OCI-LY1 (cell line): ENCODE measurements at regions not wholly inside any gene's neighbourhood (a gene's known extent, or its start where the extent isn't known, plus 50 kb on each side); places are given as distances from the start of the nearest gene placed in this dataset.

Source experiments
- H2AFZ ChIP-seq: fragments of 200-600 bp; sonication (generic), shearing (Covaris generic); 2 replicates; pipeline ENCODE4 v1.6.0; 2014; ENCODE audit warnings: antibody characterized with exemption, mild to moderate bottlenecking, low read length
- H3F3A ChIP-seq: fragments of 200-600 bp; sonication (generic), shearing (Covaris generic); 2 replicates; pipeline ENCODE4 v1.6.0; 2014; ENCODE audit warnings: mild to moderate bottlenecking, antibody characterized with exemption, low read length, moderate library complexity; ENCODE audit not compliant: insufficient read depth
- H3K27ac ChIP-seq: fragments of 200-600 bp; sonication (generic); 2 replicates; pipeline ENCODE4 v1.5.1; 2014; ENCODE audit warnings: low read length, mixed run types, mild to moderate bottlenecking, low read depth; ENCODE audit not compliant: poor library complexity, severe bottlenecking
- H3K27me3 ChIP-seq: fragments of 200-600 bp; sonication (generic); 2 replicates; pipeline ENCODE4 v1.6.0; 2014; ENCODE audit warnings: antibody characterized with exemption, mild to moderate bottlenecking, low read length, moderate library complexity; ENCODE audit not compliant: insufficient read depth
- H3K36me3 ChIP-seq: fragments of 200-600 bp; sonication (generic); 2 replicates; pipeline ENCODE4 v1.6.1; 2014; ENCODE audit warnings: mild to moderate bottlenecking, antibody characterized with exemption, low read length, moderate library complexity, mixed read lengths; ENCODE audit not compliant: insufficient read depth
- H3K4me1 ChIP-seq: fragments of 200-600 bp; sonication (generic); 2 replicates; pipeline ENCODE4 v1.5.1; 2014; ENCODE audit warnings: mild to moderate bottlenecking, low read length, moderate library complexity; ENCODE audit not compliant: insufficient read depth, severe bottlenecking
- H3K4me2 ChIP-seq: fragments of 200-600 bp; sonication (generic), shearing (Covaris generic); 2 replicates; pipeline ENCODE4 v1.6.1; 2014; ENCODE audit warnings: low read length
- H3K4me3 ChIP-seq: fragments of 200-600 bp; sonication (generic); 2 replicates; pipeline ENCODE4 v1.5.1; 2014; ENCODE audit warnings: low read length, low read depth, mild to moderate bottlenecking, mixed read lengths; ENCODE audit not compliant: poor library complexity, severe bottlenecking
- H3K79me2 ChIP-seq: fragments of 200-600 bp; shearing (Covaris generic); 2 replicates; pipeline ENCODE4 v1.6.1; 2016; ENCODE audit warnings: mixed run types, low read length, mixed read lengths; ENCODE audit not compliant: insufficient read depth
- H3K9ac ChIP-seq: fragments of 200-600 bp; sonication (generic), shearing (Covaris generic); 2 replicates; pipeline ENCODE4 v1.6.1; 2014; ENCODE audit warnings: mild to moderate bottlenecking, low read length, mixed read lengths
- H3K9me2 ChIP-seq: fragments of 200-600 bp; sonication (generic), shearing (Covaris generic); 2 replicates; pipeline ENCODE4 v1.6.1; 2014; ENCODE audit warnings: low read depth, mild to moderate bottlenecking, low read length, mixed read lengths
- H3K9me3 ChIP-seq: fragments of 200-600 bp; shearing (Covaris generic); 2 replicates; pipeline ENCODE4 v1.6.1; 2014; ENCODE audit warnings: low read length, mixed read lengths
- H4K20me1 ChIP-seq: fragments of 200-600 bp; sonication (generic), shearing (Covaris generic); 2 replicates; pipeline ENCODE4 v1.6.0; 2016; ENCODE audit warnings: mild to moderate bottlenecking, low read length; ENCODE audit not compliant: insufficient read depth
- EZH2 ChIP-seq: fragments of 200-600 bp; sonication (generic), shearing (Covaris generic); IDR thresholded peaks from 2 replicates; pipeline ENCODE4 v1.8.0; 2017; ENCODE audit warnings: borderline replicate concordance, mixed run types, mild to moderate bottlenecking, antibody characterized with exemption, low read length, moderate library complexity, mixed read lengths
- TF ChIP-seq, protein P1 (sequence below): fragments of 200-600 bp; sonication (generic), shearing (Covaris generic); IDR thresholded peaks from 2 replicates; pipeline ENCODE4 v1.5.1; 2017; ENCODE audit warnings: mild to moderate bottlenecking, antibody characterized with exemption, low read length, moderate library complexity, mixed read lengths

DNA sequence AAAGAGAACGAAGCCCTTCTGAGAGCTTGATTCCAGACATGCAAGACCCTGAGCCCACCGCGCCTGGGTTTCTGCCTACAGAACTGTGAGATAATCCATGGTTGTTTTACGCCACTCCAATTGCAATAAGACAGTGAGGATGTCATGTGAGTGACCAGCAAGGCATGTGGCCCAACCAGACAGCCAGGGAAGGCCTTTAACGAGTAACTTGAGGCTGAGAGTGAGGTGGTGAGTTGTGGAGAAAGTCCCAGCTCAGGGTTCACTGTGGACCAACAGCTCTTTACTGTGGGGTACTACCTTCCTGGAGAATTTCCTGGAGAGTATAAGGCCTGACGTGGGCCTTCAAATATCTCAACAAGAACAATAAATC, 153.9 kb downstream of the ETS2 start:
- Histone ChIP-seq H3K79me2 (no peaks in the 10 kb centered on the region), H3K27me3 (no peaks in the 10 kb centered on the region), H3K9me2 (no peaks in the 10 kb centered on the region), H3K4me2 (no peak overlapping the region), H3K9ac (no peak overlapping the region), H3K27ac (no peak overlapping the region), H3F3A (no peaks in the 10 kb centered on the region), H3K4me3 (no peak overlapping the region), H2AFZ (no peak overlapping the region), H3K9me3 (no peaks in the 10 kb centered on the region), H3K36me3 (no peaks in the 10 kb centered on the region; the same call in 1 of the 2 replicates), H4K20me1 (no peaks in the 10 kb centered on the region), H3K4me1 (peaks cover 13% of the 10 kb centered on the region)
- TF ChIP-seq, protein P1, sequence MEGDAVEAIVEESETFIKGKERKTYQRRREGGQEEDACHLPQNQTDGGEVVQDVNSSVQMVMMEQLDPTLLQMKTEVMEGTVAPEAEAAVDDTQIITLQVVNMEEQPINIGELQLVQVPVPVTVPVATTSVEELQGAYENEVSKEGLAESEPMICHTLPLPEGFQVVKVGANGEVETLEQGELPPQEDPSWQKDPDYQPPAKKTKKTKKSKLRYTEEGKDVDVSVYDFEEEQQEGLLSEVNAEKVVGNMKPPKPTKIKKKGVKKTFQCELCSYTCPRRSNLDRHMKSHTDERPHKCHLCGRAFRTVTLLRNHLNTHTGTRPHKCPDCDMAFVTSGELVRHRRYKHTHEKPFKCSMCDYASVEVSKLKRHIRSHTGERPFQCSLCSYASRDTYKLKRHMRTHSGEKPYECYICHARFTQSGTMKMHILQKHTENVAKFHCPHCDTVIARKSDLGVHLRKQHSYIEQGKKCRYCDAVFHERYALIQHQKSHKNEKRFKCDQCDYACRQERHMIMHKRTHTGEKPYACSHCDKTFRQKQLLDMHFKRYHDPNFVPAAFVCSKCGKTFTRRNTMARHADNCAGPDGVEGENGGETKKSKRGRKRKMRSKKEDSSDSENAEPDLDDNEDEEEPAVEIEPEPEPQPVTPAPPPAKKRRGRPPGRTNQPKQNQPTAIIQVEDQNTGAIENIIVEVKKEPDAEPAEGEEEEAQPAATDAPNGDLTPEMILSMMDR: no peak
- TF ChIP-seq EZH2: no peak

DNA sequence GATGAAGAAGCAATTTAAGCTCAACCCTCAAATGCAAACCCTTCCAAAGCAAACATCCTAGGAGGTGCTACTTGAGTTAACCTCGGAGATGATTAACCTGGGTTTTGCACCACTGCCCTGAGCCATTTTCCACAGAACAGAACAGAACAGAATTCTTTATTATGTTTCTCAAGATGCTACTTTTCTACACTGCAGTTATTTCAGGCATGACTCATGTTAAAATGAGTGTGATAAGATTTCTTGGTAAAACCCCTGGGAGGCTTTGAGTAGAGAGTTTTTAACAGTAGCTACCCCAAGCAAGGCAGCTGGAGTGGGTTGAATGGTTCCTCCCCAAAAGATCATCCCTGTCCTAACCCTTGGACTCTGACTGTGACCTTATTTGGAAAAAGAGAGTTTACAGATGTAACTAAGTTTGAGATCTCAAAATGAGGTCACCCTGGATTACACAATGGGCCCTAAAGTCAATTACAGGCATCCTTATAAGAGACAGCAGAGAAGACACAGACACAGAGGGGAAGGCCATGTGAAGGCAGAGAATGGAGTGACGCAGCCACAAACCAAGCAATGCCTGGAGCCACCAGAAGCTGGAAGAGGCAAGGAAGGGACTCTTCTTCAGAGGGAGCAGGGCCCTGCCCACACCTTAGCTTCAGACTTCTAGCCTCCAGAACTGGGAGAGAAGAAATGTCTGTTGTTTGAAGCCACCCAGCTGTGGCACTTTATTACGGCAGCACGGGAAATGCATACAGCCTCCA, 153.4 kb downstream of the ETS2 start:
- Histone ChIP-seq H3K27ac (no peak overlapping the region), H3K4me1 (peaks cover 18% of the 10 kb centered on the region), H3K9ac (no peak overlapping the region), H3K4me3 (no peak overlapping the region), H3K9me2 (no peaks in the 10 kb centered on the region), H2AFZ (no peak overlapping the region), H3F3A (no peaks in the 10 kb centered on the region), H4K20me1 (no peaks in the 10 kb centered on the region), H3K9me3 (no peaks in the 10 kb centered on the region), H3K79me2 (no peaks in the 10 kb centered on the region), H3K27me3 (no peaks in the 10 kb centered on the region), H3K36me3 (no peaks in the 10 kb centered on the region; the same call in 1 of the 2 replicates), H3K4me2 (no peak overlapping the region)
- TF ChIP-seq EZH2: no peak
- TF ChIP-seq, protein P1: no peak

DNA sequence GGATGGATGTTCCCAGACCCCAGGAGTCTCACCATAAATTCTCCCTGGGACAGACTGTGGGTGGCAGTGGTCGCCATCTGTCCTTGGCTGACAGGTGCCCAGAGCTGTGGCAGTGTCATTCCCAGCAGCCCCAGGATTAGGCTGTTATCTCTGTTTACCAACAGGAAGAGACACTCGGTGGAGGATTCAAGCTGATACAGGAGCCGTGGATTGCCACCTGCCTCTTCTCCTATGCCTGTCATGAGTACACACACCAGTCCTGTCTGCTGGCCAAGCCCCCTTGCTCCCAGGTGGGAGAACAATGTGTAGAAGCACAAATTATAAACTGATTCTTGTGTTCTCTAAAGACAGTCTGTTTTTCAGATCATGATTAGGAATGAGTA, 152.6 kb downstream of the ETS2 start:
- Histone ChIP-seq H3K9ac (no peak overlapping the region), H4K20me1 (no peaks in the 10 kb centered on the region), H3K4me1 (peaks cover 18% of the 10 kb centered on the region), H3K36me3 (no peaks in the 10 kb centered on the region; the same call in 1 of the 2 replicates), H3K79me2 (no peaks in the 10 kb centered on the region), H3K4me2 (no peak overlapping the region), H3K9me3 (no peaks in the 10 kb centered on the region), H3K9me2 (no peaks in the 10 kb centered on the region), H3K27ac (no peak overlapping the region), H3K4me3 (no peak overlapping the region), H3K27me3 (no peaks in the 10 kb centered on the region), H2AFZ (no peak overlapping the region), H3F3A (no peaks in the 10 kb centered on the region)
- TF ChIP-seq, protein P1: no peak
- TF ChIP-seq EZH2: no peak
